NCI-H1417 treated with DMSO at 0.1 percent for 48 hours (cell line): ENCODE measurements at regions not wholly inside any gene's neighbourhood (a gene's known extent, or its start where the extent isn't known, plus 50 kb on each side); places are given as distances from the start of the nearest gene placed in this dataset.

Experiments
- DNase-seq: peaks from one replicate; lab custom pipeline; 2025; lab: John Stamatoyannopoulos, UW

DNA sequence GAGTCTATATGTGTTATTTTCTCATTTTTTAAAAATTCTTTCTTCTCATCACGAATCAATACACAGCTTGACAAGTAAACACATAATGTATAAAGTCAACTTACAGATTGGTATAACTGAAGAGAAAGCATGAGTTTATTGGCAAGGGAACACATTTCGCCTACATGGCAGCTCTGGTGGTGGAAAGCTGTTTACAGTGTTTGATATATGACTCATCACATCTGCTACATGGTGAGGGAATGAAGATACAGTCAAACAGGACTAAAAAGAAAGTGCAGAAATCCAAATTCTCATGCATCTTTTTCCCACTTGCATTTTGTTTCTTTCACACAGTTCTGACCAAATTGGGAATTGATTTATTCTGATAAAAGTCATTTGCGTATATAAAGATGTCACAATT lies 122.2 kb upstream of the ADGRL4 start:
- no peak for DNase-seq

DNA sequence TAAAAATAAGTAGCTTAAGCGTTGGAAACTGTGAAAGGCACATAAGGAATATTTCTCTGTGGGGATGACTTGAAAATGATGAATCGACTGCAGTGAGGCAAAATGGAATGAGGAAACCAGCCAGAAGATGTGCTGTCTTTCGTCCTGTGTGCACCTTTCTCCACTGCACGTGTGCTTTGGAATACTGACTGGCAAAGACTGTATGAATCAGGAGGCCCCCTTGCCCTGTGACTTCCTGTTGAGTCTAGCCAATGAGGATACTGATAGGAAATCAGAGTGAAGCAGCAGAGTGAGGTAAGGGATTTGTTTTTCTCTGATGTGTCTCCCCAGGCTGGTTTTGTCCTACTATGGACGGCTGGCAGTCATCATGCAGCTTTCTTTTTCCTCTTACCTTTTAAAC lies 118.2 kb upstream of the ADGRL4 start:
- DNase-seq, result no peak

DNA sequence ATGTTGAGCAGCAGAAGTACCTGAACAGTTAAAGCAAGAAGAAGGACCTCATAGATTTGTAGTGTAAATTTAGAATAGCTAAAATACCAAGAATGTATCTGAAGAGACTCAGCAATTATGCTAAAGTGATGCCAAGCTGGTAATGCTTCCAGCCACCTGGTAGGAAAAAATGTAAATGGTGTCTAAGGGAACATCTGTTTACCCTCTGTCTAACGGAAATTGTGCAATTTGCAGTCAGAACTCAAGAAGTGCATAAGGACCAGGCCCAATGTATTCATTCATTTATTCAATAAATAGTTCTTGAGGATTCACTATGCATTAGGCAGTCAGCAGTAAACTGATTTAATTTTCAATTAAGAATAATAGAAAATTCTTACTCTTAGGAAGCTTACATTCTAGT lies 116.0 kb upstream of the ADGRL4 start:
- DNase-seq, result no peak

DNA sequence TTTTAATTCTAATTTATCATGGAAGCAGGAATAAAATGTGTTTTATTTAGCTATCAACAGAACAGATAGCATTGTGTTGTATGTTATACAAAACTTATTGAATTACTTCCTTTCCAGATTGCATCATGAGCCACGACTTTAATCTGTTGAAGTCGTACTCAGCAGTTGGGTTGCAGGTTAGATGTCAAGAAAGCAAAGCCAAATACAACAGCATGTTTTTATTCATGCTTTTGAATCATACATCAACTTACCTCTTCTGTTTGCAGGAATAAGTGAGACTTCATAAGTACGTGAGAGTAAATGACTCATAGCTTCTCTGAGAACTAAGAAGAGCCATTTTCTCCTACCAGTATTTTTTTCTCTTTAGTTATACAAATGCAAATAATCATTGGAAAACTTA lies 110.8 kb upstream of the ADGRL4 start:
- no peak for DNase-seq

DNA sequence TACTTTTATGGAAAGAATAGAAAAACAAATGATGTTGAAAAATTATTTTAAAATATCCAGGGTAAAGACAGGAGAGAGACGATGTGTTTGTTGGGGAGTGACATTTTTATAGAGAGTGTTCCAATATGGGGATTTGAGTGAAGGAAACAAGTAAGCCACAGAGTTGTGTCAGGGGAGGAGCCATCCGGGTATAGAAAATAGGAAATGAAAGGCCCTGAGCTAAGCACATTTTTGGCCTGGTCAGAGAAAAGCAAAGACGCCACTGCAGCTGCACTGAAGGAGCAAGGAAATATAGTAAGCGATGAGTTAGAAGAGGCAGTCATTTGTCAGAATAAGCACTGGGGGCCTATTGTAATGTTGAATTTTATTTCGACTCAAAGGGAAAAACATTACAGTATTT lies 107.3 kb upstream of the ADGRL4 start:
- DNase-seq, result no peak

DNA sequence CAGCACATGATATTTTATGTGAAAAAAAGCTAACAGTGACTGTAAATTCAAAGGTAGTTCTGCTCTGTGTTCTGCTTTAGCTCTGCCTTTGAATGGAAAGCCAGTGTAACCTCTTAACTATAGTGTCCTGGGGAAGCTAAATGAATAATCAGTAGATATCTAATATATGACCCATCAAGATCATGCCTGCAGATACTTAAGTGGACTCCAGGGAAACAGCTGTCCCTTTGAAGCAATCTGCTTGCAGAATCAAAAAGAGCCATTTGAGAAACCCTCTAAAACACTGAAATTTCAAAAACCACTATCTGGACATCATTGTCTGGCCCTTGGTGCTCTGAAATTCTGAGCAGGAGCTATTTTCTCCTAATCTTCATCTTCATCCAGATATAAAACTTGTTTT lies 104.2 kb upstream of the ADGRL4 start:
- DNase-seq, result no peak

DNA sequence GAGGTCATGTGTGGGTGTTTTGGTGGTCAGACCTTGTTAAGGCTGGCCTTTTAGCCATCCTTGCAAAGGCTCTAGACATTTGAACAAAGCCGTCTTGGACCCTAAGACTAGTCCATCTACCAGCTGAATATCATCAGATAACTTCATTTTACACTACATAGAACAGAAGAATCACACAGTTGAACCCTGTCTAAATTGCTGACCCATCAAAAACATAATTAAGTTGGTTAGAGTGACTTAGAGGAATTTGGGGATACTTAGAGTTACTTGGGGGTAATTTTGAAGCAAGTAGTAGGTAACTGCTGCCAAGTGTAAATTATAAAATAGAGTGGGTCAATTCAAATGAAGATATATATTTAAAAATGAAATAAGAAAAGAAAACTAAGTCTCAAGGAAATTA lies 102.9 kb upstream of the ADGRL4 start:
- no peak for DNase-seq

DNA sequence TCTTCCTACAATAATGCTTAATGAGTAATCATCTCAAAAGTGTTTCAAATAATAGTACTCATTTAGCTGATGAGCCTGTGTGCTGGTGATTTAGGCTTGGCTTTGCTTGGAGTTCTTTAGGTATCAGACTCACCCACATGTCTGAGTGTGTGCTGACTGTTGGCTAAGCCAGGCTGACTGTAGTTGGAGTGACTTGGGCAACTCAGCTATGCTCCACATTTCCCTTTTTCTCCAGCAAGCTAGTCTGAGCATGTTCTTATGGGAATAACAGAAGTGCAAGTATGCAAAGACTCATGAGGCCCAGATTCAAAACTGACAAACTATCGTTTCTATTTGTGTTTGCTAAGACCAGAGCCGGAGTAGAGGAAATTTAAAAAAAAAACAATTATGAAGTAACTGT lies 99.0 kb upstream of the ADGRL4 start:
- no peak for DNase-seq

DNA sequence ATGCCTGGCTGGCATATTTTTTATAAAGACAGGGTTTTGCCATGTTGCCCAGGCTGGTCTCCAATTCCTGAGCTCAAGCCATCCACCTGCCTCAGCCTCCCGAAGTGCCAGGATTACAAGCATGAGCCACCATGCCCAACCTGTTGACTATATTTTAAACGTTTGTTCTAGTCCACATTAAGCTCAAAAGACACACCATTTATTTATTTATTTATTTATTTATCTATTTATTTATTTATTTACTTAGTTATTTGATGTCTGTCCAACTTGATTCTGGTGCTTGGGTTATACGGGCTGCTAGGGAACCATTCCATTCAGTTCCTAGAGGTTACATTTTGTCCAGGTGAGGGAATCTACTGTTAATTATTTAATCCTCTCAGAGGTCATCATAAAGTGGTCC lies 98.1 kb upstream of the ADGRL4 start:
- no peak for DNase-seq

DNA sequence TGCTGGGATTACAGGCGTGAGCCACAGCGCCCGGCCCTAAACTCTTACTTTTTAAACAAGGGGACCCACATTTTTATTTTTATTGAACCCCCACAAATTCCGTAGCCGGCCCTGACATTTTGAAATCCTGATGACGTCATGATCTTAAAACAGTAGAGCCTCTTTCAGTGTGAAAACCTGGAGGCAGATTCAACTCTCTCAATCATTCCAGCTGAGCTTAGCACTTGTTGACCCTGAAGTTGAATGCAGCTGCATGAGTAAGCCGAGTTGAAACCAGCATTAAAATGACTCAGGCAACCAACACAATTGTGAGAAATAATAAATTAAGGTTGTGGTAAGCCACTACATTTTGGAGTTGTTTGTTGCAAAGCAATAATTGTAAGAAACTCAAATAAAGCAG lies 93.9 kb upstream of the ADGRL4 start:
- DNase-seq, result no peak

DNA sequence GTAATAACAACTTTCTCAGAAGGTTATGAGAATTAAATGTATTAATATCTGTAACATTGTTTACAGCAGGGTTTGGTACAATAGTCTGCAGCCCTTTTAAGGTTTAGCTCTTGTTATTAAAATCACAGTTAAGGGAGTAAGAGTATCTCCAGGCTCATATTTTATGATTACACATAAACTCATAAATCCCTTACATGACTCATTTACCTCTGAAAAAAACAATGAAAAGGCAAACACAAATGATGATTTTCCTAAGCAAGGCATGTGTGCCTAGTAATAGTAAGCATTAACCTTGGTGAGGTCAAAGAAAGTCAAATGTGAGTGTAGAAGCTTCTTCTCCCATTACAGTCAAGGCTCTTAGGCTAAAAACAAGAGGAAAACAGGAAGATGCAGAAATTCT lies 84.5 kb upstream of the ADGRL4 start:
- no peak for DNase-seq

DNA sequence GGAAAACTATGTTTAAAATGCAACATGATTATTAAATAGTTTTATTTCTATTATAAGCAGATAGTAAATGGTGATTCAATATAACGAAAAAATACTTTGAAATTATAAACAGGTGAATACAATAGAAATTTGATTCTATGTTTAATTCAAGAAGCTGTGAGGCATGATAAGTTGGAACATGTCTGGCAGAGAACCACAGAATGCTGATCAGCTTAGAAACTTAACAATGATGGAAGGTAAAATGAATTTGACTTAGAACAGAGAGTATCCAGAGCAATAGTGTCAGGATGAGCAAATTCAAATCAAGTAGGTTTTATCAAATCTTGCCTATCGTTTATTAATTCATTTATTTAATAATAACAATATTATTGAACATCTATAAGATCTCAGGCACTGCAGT lies 83.4 kb upstream of the ADGRL4 start:
- DNase-seq, result no peak

DNA sequence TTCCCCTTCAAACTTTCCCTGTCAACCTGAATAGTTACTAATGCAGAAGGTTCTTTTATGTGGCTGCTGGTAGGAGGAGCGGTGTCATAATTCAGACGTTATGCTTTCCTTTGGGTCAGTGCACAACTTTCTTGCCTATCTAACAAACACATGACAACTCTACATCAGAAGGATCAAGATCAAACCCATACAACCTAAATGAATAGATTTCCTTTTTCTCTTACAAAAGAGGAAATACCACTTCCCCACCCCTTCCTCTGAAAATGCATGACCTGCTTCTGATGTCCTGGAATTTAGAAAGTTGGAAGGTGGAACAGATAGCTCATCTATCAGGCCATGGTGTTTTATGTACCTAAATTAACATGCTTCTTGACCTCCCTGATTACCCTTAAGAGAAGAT lies 75.7 kb upstream of the ADGRL4 start:
- no peak for DNase-seq

DNA sequence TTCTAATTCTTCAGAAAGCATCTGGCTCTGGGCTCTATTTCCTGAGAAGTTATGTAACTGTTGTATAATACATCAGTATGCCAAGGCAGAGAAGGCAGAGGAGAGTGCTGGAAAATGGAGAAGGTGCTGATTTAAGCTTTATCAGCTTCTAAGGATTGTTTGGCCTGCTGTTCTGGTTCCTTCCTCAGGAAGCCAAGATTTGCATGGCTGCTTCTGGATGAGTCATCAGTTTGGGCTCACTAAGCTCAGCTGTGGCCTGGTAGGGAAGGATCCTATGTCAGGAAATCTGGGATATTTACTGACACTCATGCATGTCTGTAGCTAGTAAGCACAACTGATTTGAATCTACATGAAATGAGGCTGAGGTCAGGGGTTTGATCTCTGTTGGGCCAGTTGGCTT lies 73.2 kb upstream of the ADGRL4 start:
- no peak for DNase-seq

DNA sequence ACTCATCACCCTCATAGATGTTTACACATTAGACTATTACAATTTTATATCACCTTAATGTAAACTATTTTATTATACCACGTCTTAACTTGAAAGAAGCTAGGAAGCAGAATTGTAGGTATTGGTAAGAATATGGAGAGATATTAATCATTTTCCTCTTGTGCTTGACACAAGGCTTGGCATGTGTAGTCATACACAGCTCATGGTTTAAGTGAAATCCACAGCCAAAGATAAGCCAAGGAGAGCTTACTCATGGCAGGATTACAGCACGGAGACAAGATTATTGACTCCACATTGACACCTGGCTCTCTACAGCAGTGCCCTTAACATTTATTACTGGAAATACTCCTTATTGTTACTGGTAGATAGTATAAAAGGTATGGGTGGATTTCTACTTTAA lies 68.4 kb upstream of the ADGRL4 start:
- no peak for DNase-seq

DNA sequence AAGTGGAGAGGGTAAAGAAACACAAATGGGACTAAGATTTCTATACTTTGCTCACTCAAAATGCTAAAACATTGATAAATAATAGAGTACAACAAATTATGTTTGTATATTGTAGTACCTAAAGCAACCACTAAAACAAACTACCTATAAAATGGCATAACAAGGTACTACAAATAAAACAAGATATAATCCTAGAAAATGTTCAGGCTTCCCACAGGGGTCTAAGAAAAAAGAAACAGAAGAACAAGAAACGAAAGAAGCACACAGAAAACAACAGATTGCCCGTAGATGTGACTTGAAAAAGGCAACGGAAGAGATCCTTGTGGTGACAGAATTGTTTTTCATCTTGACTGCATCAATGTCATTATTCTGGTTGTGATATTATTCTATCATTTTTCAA lies 63.3 kb upstream of the ADGRL4 start:
- DNase-seq, result no peak

DNA sequence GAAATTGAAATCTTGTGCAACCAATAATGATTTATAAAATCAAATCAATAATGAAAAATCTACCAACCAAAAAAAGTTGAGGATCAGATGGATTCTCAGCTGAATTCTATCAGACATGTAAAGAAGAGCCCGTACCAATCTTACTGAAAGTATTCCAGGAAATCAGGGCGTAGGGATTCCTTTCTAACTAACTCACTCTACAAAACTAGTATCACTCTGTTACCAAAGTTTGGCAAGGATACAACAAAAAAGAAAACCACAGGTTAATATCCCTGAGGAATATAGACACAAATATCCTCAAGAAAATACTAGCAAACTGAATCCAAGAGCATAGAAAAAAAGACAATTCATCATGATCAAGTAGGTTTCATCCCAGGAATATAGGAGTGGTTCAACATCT lies 52.8 kb upstream of the ADGRL4 start:
- DNase-seq, result no peak
